ENCODE measurements at regions not wholly inside any gene's neighbourhood (a gene's known extent, or its start where the extent isn't known, plus 50 kb on each side); places are given as distances from the start of the nearest gene placed in this dataset.

DNA sequence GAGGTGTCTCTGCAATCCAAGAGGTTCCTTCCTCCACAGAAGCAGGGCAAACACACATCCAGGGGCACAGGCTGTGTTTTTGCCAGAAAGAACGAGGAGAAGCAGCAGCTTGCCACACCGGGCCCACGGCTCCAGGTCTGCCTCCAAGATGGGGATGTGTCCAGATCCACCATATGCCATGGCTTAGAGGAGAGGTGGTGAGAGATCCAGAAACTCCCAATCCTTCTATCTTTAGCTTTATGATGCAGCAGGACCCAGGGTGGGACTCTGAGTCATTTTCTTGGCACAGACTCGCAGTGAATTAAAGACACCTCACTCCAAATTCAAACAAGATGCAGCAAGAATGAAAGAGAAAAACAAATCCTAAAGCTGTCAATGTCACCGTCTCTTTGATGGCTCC, 481.4 kb upstream of the TMEM132C start:
- TF ChIP-seq, protein P1, sequence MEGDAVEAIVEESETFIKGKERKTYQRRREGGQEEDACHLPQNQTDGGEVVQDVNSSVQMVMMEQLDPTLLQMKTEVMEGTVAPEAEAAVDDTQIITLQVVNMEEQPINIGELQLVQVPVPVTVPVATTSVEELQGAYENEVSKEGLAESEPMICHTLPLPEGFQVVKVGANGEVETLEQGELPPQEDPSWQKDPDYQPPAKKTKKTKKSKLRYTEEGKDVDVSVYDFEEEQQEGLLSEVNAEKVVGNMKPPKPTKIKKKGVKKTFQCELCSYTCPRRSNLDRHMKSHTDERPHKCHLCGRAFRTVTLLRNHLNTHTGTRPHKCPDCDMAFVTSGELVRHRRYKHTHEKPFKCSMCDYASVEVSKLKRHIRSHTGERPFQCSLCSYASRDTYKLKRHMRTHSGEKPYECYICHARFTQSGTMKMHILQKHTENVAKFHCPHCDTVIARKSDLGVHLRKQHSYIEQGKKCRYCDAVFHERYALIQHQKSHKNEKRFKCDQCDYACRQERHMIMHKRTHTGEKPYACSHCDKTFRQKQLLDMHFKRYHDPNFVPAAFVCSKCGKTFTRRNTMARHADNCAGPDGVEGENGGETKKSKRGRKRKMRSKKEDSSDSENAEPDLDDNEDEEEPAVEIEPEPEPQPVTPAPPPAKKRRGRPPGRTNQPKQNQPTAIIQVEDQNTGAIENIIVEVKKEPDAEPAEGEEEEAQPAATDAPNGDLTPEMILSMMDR (IDR thresholded peaks at IDR 0.05): no peak
- no peak for TF ChIP-seq TP53 (CRISPR knock-in tag; IDR thresholded peaks at IDR 0.05)
- TF ChIP-seq CREB1 (CRISPR knock-in tag; IDR thresholded peaks at IDR 0.05): no peak
- no peak for TF ChIP-seq ESRRA (CRISPR knock-in tag; IDR thresholded peaks at IDR 0.05; ENCODE audit: borderline replicate concordance)
- TF ChIP-seq ZNF396 (CRISPR knock-in tag; IDR thresholded peaks at IDR 0.05; ENCODE audit: borderline replicate concordance): no peak
- TF ChIP-seq NR3C1 (CRISPR knock-in tag; conservative IDR thresholded peaks at IDR 0.05; ENCODE audit: low read depth): no peak
- TF ChIP-seq, protein P2, sequence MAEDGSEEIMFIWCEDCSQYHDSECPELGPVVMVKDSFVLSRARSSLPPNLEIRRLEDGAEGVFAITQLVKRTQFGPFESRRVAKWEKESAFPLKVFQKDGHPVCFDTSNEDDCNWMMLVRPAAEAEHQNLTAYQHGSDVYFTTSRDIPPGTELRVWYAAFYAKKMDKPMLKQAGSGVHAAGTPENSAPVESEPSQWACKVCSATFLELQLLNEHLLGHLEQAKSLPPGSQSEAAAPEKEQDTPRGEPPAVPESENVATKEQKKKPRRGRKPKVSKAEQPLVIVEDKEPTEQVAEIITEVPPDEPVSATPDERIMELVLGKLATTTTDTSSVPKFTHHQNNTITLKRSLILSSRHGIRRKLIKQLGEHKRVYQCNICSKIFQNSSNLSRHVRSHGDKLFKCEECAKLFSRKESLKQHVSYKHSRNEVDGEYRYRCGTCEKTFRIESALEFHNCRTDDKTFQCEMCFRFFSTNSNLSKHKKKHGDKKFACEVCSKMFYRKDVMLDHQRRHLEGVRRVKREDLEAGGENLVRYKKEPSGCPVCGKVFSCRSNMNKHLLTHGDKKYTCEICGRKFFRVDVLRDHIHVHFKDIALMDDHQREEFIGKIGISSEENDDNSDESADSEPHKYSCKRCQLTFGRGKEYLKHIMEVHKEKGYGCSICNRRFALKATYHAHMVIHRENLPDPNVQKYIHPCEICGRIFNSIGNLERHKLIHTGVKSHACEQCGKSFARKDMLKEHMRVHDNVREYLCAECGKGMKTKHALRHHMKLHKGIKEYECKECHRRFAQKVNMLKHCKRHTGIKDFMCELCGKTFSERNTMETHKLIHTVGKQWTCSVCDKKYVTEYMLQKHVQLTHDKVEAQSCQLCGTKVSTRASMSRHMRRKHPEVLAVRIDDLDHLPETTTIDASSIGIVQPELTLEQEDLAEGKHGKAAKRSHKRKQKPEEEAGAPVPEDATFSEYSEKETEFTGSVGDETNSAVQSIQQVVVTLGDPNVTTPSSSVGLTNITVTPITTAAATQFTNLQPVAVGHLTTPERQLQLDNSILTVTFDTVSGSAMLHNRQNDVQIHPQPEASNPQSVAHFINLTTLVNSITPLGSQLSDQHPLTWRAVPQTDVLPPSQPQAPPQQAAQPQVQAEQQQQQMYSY (CRISPR knock-in tag; IDR thresholded peaks at IDR 0.05): no peak
- no peak for TF ChIP-seq KAT7 (CRISPR knock-in tag; IDR thresholded peaks at IDR 0.05; ENCODE audit: borderline replicate concordance)
